HCT116 (cell line): ENCODE measurements at regions not wholly inside any gene's neighbourhood (a gene's known extent, or its start where the extent isn't known, plus 50 kb on each side); places are given as distances from the start of the nearest gene placed in this dataset.

ENCODE experiments used
- CBX3 ChIP-seq: IDR thresholded peaks from 2 replicates; pipeline ENCODE4 v1.6.1; 2012; ENCODE audit warnings: low read depth
- CTCF ChIP-seq, 3 experiments: fragments of 200-600 bp in 1 of 3; sonication (generic) in 1 of 3; IDR thresholded peaks in 2 of 3; conservative IDR thresholded peaks in 1 of 3; 2 replicates each; pipeline ENCODE4 v1.5.1; 2012 to 2017; ENCODE audit warnings: low read depth in 2 of 3, low read length in 2 of 3, antibody characterized with exemption in 1 of 3, borderline replicate concordance in 1 of 3, control low read depth in 1 of 3, mild to moderate bottlenecking in 1 of 3, mixed read lengths in 1 of 3, mixed run types in 1 of 3, moderate library complexity in 1 of 3; ENCODE audit not compliant: insufficient read depth in 1 of 3
- RAD21 ChIP-seq: IDR thresholded peaks from 2 replicates; pipeline ENCODE4 v1.6.1; 2012; ENCODE audit warnings: low read depth, mild to moderate bottlenecking

GRCh38 chr2:81136296-81136695 lies 831.7 kb upstream of the LRRTM1 start:
- TF ChIP-seq CTCF (IDR thresholded peaks at IDR 0.05 in 2 of 3, conservative IDR thresholded peaks at IDR 0.05 in 1 of 3; ENCODE audit: borderline replicate concordance in 1 of 3, insufficient read depth in 1 of 3, low read depth in 2 of 3, low read length in 2 of 3) (no peak), CBX3 (no peak), RAD21 (no peak)
